Stomach smooth muscle (tissue), 2 donors: ENCODE measurements at regions not wholly inside any gene's neighbourhood (a gene's known extent, or its start where the extent isn't known, plus 50 kb on each side); places are given as distances from the start of the nearest gene placed in this dataset.
"Not testable (repeated sequence)": the region's sequence is repeated elsewhere in the genome, so short reads cannot be mapped to it uniquely, and the experiment has no call there.

ENCODE experiments used
- H3K27ac ChIP-seq: one replicate; pipeline ENCODE4 v1.7.0; 2013; ENCODE audit warnings: mild to moderate bottlenecking, low read length, inconsistent platforms
- H3K27me3 ChIP-seq, 2 donors: one replicate each; pipeline ENCODE4 v1.7.0; 2013; ENCODE audit warnings: low read length in 2 of 2; ENCODE audit not compliant: insufficient read depth in 2 of 2, control insufficient read depth in 1 of 2
- H3K36me3 ChIP-seq, 2 donors: one replicate each; pipeline ENCODE4 v1.7.0; 2013; ENCODE audit warnings: low read length in 2 of 2; ENCODE audit not compliant: control insufficient read depth in 2 of 2, insufficient read depth in 2 of 2
- H3K4me1 ChIP-seq: one replicate; pipeline ENCODE4 v1.7.0; 2013; ENCODE audit warnings: low read length; ENCODE audit not compliant: control insufficient read depth, insufficient read depth
- H3K4me3 ChIP-seq, 2 donors: one replicate each; pipeline ENCODE4 v1.7.0; 2013; ENCODE audit warnings: low read length in 2 of 2
- H3K9ac ChIP-seq, 2 donors: one replicate each; pipeline ENCODE4 v1.7.0; 2013; ENCODE audit warnings: low read length in 2 of 2, mild to moderate bottlenecking in 1 of 2
- H3K9me3 ChIP-seq, 2 donors: one replicate each; pipeline ENCODE4 v1.7.0; 2013; ENCODE audit warnings: low read length in 2 of 2; ENCODE audit not compliant: control insufficient read depth in 2 of 2
- donor health status: healthy.
- donor health status: Pancreatic carcinoma.

DNA sequence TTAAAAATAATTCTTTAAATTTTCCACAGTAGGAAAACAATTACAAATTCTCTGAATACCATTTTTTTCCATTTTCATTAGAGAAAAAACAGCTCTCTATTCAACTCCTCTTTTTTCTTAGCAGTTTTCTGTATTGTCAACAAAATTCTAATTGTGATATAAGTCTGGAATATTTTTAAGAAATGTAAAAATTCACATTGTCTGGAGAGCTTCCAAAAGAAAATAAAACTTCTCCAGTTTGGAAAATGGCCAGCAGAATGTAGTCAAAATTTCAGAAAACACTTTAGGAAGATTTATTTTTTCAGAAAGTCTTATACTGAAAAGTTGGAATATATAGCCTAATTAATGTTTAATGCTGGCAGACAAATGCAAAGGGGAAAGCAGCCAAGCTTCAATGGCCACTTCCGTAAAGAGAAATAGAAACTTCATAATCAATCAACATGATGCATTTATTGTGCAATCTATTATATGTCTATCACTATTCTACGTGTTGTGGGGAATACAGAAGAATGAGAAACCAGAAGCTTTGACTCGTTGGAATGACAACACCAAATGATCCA, 733.2 kb upstream of the PKDCC start:
- H3K4me3 ChIP-seq = no peak overlapping the region
- no peak overlapping the region for H3K27ac ChIP-seq
- H3K36me3 ChIP-seq = no peaks in the 10 kb centered on the region
- H3K4me1 ChIP-seq = no peaks in the 10 kb centered on the region
- no peaks in the 10 kb centered on the region for H3K27me3 ChIP-seq
- no peaks in the 10 kb centered on the region for H3K9me3 ChIP-seq
- no peak overlapping the region for H3K9ac ChIP-seq

DNA sequence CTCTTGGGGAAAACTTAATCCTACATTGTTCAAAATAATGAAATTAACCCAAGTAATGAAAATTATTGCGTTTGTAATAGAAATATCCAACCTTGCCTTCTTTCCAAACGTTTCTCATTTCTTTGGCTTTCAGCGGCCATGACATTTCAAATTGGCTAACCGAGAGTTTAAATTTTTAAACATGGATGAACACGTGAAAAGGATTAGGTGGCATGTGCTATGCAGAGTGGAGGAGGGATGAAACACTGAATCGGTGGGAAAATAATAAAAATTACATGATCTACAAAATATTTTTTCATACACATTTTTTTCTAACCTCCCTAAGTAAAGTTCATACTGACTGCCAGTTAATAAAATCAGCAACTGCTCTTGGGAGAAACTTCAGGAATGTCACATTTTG, 728.4 kb upstream of the PKDCC start:
- H3K4me3 ChIP-seq = no peak overlapping the region
- H3K9me3 ChIP-seq = no peaks in the 10 kb centered on the region
- no peak overlapping the region for H3K9ac ChIP-seq
- no peaks in the 10 kb centered on the region for H3K27me3 ChIP-seq
- H3K36me3 ChIP-seq = no peaks in the 10 kb centered on the region
- no peaks in the 10 kb centered on the region for H3K4me1 ChIP-seq
- H3K27ac ChIP-seq = no peak overlapping the region

DNA sequence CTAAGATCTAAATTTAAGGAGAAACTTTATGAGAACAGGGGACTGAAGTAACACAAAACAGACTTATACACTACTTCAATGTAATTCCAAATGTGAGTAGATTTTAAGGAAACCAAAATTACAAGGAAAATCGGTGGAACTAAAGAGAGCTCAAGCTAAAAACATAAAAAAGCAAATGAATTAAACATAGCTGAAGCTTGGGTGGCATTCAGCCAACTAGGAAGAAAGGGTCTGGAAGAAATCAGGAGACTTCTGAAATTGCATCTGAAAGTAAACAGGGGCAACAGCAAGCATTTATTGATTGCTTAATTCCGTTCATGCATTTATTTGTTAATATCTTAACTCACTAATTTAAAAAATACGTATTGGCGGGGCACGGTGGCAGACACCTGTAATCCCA, 727.3 kb upstream of the PKDCC start:
- H3K27ac ChIP-seq = no peak overlapping the region
- no peaks in the 10 kb centered on the region for H3K4me1 ChIP-seq
- H3K9me3 ChIP-seq = no peaks in the 10 kb centered on the region
- no peak overlapping the region for H3K9ac ChIP-seq
- no peaks in the 10 kb centered on the region for H3K27me3 ChIP-seq
- H3K36me3 ChIP-seq = no peaks in the 10 kb centered on the region
- H3K4me3 ChIP-seq = no peak overlapping the region

DNA sequence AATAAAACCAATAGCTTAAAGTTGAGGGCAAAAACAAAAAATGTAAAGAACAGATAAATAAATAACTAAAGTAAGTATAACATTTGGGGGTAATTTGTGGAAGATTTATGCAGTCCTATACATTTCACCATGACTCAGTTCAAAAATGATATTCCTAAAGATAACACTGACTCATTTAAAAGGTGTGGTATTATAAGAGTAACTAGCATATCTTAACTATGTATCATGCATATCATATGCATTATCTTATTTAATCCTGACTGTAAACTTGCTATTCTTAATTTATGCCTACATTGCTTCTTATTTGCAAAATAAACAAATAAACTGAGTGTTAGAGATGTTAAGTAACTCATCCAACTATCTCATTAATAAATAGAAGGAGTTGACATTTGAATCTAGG, 726.5 kb upstream of the PKDCC start:
- H3K27me3 ChIP-seq = no peaks in the 10 kb centered on the region

DNA sequence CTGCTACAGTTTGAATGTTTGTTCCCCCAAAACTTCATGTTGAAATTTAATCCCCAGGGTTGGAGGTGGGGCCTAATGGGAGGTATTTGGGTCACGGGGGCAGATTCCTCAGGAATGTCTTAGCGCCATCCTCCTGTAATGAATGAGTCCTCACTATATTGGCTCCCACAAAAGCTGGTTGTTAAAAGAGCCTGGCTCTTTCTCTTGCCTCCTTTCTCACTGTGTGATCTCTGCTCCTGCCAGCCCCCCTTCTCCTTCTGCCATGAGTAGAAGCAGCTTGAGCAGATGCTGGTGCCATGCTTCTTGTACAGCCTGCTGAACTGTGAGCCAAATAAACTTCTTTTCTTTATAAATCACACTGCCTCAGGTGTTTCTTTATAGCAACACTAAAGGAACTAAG, 721.0 kb upstream of the PKDCC start:
- no peak overlapping the region for H3K4me3 ChIP-seq
- H3K36me3 ChIP-seq = no peaks in the 10 kb centered on the region
- no peak overlapping the region for H3K9ac ChIP-seq
- no peaks in the 10 kb centered on the region for H3K9me3 ChIP-seq
- no peaks in the 10 kb centered on the region for H3K4me1 ChIP-seq
- H3K27me3 ChIP-seq = no peaks in the 10 kb centered on the region
- H3K27ac ChIP-seq = no peak overlapping the region

More for the DNA sequence above, 726.5 kb upstream of the PKDCC start:
- no peak overlapping the region for H3K27ac ChIP-seq
- no peak overlapping the region for H3K9ac ChIP-seq
- H3K36me3 ChIP-seq = no peaks in the 10 kb centered on the region
- no peaks in the 10 kb centered on the region for H3K9me3 ChIP-seq
- no peak overlapping the region for H3K4me3 ChIP-seq
- no peaks in the 10 kb centered on the region for H3K4me1 ChIP-seq

DNA sequence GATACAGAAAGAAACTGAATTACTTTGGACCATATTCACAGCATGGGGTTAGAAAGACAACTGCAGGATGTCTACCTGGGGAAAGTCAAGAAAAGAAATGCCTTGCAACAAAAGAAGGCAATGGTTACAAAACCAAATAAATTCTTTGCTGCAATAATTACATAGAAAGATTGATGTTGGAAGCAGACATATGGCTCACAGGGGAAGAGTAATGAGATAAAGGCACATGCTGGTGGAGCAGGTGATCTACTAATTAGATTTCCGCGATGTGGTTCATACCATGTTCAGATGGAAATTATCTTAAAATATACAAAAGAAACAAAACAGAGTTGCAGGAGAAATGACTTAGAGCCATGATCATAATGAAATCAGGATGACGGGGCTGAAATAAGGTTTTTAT, 718.8 kb upstream of the PKDCC start:
- H3K27me3 ChIP-seq = no peaks in the 10 kb centered on the region
- no peaks in the 10 kb centered on the region for H3K36me3 ChIP-seq
- H3K4me3 ChIP-seq = no peak overlapping the region
- no peak overlapping the region for H3K27ac ChIP-seq
- no peaks in the 10 kb centered on the region for H3K4me1 ChIP-seq
- no peak overlapping the region for H3K9ac ChIP-seq
- no peaks in the 10 kb centered on the region for H3K9me3 ChIP-seq

DNA sequence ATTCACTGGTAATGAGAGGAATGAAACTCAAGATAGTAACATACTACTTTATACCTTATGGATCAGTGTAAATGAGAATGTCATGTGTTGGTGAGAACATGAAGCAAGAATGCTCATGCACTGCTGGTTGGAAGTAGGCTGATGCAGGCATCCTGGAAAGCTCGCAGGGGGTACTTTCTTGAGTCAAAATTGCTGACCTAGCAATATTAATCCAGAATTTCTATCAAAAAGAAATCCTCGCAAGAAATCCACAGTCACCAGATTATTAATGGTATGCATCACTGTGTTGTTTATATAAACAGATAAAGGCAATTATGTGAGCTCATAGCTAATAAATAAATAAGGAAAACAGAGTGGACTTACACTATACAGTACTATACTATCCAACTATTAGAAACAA, 713.7 kb upstream of the PKDCC start:
- H3K27me3 ChIP-seq = no peaks in the 10 kb centered on the region
- H3K4me1 ChIP-seq = no peaks in the 10 kb centered on the region
- no peaks in the 10 kb centered on the region for H3K9me3 ChIP-seq
- no peak overlapping the region for H3K4me3 ChIP-seq
- H3K9ac ChIP-seq = no peak overlapping the region
- H3K36me3 ChIP-seq = no peaks in the 10 kb centered on the region
- H3K27ac ChIP-seq = no peak overlapping the region

DNA sequence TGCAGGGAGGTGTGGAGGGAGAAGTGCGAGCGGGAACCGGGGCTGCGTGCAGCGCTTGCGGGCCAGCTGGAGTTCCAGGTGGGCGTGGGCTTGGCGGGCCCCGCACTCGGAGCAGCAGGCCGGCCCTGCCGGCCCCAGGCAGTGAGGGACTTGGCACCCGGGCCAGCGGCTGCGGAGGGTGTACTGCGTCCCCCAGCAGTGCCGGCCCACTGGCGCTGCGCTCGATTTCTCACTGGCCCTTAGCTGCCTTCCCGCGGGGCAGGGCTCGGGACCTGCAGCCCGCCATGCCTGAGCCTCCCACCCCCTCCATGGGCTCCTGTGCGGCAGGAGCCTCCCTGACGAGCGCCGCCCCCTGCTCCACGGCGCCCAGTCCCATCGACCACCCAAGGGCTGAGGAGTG, 712.2 kb upstream of the PKDCC start:
- H3K27me3 ChIP-seq, H3K4me1 ChIP-seq, H3K9ac ChIP-seq, H3K9me3 ChIP-seq, H3K27ac ChIP-seq, H3K4me3 ChIP-seq, H3K36me3 ChIP-seq: not testable (repeated sequence)

DNA sequence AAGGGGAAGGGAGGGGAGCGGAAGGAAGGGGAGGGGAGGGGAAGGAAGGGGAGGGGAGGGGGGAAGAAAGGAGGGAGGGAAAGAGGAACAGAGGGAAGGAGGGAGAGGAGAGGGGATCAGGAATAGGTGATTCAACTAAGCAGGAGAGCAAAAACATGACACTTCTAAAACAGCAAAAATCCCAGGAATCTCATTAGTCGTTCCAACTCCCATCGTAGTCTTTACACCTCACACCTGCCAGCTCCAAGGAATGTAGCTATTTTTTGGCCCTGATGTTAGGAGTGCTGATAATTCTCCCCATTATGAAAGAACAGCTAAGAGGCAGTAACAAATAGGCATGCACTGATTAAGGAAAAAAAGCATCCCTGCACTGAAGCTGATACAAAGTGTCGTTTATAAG, 709.9 kb upstream of the PKDCC start:
- no peak overlapping the region for H3K27ac ChIP-seq
- no peaks in the 10 kb centered on the region for H3K36me3 ChIP-seq

DNA sequence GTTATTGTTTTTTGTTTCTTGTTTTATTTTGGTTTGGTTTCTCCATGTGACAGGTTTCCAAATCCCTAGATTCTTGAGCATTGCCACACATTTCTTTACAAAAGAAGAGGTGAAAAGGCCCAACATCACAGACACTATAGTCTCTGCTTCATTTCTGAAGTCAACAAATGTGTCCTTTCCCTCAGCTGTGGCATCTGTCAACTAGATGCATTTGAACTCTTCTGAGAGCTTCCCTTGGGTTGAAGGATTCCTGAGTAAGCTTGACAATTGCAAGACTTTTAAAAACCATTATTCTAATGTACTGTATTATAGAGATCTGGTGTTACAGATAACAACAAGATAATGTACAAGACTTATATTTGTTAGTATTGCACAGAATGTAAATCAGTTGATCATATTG, 703.3 kb upstream of the PKDCC start:
- Histone ChIP-seq H3K27ac (no peak overlapping the region), H3K9ac (no peak overlapping the region), H3K9me3 (no peaks in the 10 kb centered on the region), H3K4me3 (no peak overlapping the region), H3K36me3 (no peaks in the 10 kb centered on the region), H3K4me1 (no peaks in the 10 kb centered on the region), H3K27me3 (no peaks in the 10 kb centered on the region)

More for the DNA sequence above, 709.9 kb upstream of the PKDCC start:
- Histone ChIP-seq H3K9ac (no peak overlapping the region), H3K27me3 (no peaks in the 10 kb centered on the region), H3K4me1 (no peaks in the 10 kb centered on the region), H3K9me3 (no peaks in the 10 kb centered on the region), H3K4me3 (no peak overlapping the region)

DNA sequence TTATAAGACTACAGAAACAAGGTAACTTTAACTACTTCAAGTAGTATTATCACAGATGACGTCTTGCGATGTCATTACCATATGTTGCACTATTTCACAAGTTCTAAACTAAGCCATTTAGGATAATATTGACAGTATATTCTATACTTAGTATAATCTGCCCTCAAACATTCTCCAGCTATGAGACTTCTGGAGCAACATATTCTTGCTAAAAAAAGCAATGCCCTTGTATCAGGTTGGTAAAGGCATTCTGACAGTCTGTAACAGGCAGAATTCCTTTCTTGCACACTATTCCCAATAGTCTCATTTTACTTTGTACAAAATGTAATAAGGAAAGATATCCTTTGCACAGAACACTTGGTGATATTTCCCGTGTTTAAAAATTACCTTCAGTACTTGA, 694.8 kb upstream of the PKDCC start:
- no peak overlapping the region for H3K27ac ChIP-seq
- no peaks in the 10 kb centered on the region for H3K36me3 ChIP-seq
- H3K4me3 ChIP-seq = no peak overlapping the region
- H3K9ac ChIP-seq = no peak overlapping the region
- H3K27me3 ChIP-seq = no peaks in the 10 kb centered on the region
- no peaks in the 10 kb centered on the region for H3K9me3 ChIP-seq
- H3K4me1 ChIP-seq = no peaks in the 10 kb centered on the region
